ENCODE measurements at regions not wholly inside any gene's neighbourhood (a gene's known extent, or its start where the extent isn't known, plus 50 kb on each side); places are given as distances from the start of the nearest gene placed in this dataset.
"Not testable (repeated sequence)": the region's sequence is repeated elsewhere in the genome, so short reads cannot be mapped to it uniquely, and the experiment has no call there.

DNA sequence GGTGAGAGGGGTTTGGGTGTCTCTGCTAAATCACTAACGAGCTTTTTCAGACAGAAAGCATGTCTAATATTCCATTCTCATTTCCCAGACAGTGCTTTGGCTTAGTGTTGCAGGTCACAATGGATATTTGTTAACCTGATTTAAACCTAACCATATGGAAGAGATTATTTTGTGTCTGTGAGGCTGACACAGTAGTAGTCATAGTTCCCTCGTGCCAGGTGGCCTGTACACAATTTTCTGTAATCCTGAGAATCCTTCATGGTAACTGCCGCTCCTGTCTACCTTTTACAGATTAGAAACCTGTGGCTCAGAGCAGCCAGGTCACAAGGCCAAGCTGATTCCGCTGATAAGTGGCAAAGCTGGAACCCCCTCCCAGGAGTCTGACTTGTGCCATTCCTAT lies 79.4 kb downstream of the TRIM43 start:
- CTCF ChIA-PET; ATAC-seq; H3K27ac Mint-ChIP-seq; DNase-seq; POLR2A ChIA-PET; H3K4me1 Mint-ChIP-seq; H3K4me3 Mint-ChIP-seq; intact Hi-C loops (cut with DNase I, micrococcal nuclease); H3K27me3 Mint-ChIP-seq; H3K9me3 Mint-ChIP-seq (ENCODE audit: low read depth); H3K36me3 Mint-ChIP-seq (ENCODE audit: low read depth): not testable (repeated sequence)

DNA sequence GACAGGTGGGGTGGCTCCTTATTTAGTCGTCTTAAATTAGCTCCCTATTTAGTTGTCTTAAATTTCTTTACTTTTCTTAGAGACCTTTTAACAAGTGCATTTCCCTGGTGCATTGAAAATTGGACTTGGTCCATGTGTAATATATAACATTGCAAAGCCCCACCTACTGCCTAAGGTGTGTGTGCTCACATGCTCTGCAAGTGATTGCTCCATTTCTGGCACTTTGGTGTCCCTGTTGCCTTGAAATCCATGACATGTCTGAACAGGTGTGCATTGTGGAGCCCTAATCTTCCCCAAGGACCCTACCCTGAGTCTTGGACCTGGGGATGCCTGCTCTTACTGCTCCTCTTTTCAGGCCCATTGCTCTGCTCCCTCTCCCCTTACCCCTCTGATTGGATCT lies 80.2 kb downstream of the TRIM43 start:
- CTCF ChIA-PET; POLR2A ChIA-PET; H3K4me1 Mint-ChIP-seq; ATAC-seq; H3K9me3 Mint-ChIP-seq (ENCODE audit: low read depth); H3K36me3 Mint-ChIP-seq (ENCODE audit: low read depth); intact Hi-C loops (cut with DNase I, micrococcal nuclease); H3K27me3 Mint-ChIP-seq; H3K4me3 Mint-ChIP-seq; H3K27ac Mint-ChIP-seq; DNase-seq: not testable (repeated sequence)

DNA sequence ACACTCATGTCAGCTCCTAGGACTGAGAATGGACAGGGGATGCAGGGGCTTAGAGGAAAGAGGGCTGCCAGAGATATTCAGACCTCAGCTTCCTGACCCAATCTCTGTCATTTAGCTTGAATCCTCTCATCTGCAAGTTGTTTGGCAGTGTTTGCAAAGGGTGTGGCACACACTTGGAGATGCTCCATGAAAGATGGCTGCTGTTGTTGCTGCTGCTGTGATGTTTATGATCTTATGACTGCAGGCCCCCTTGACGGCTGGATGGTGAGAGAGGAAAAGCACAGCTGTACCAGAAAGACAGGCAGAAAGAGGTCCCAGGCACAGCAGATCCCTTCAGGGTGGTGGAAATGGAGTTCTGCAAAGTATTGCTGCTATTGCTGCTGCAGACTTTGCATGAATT lies 80.7 kb downstream of the TRIM43 start:
- H3K27ac Mint-ChIP-seq; H3K9me3 Mint-ChIP-seq (ENCODE audit: low read depth); CTCF ChIA-PET; intact Hi-C loops (cut with DNase I, micrococcal nuclease); H3K4me3 Mint-ChIP-seq; ATAC-seq; H3K27me3 Mint-ChIP-seq; POLR2A ChIA-PET; H3K36me3 Mint-ChIP-seq (ENCODE audit: low read depth); H3K4me1 Mint-ChIP-seq; DNase-seq: not testable (repeated sequence)

DNA sequence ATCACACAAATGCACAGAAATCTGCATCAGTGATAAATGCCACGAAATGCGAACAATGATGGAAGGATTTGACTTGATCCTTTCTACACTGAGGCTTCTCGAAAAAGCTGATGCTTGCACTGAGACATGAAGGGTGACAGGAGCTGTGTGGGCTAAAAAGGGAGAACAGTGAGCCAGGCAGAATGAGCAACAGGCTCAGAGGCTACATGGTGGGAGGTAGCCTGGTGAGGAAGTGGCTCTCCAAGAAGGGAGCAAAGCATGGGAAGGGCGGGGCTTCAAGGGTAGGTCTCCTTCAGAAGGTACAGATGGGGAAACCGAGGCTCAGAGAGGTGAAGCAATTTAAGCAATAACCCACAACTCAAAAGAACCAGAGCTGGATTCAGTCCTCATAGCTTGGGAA lies 82.4 kb downstream of the TRIM43 start:
- Mint-ChIP-seq H3K4me3 (no peak overlapping the region), H3K27me3 (peaks cover 3% of the 10 kb centered on the region), H3K4me1 (peaks cover 3% of the 10 kb centered on the region), H3K9me3 (ENCODE audit: low read depth) (no peaks in the 10 kb centered on the region), H3K27ac (no peak overlapping the region), H3K36me3 (ENCODE audit: low read depth) (no peaks in the 10 kb centered on the region)
- ATAC-seq, result no peak
- no peak for DNase-seq
- ChIA-PET CTCF (no interaction called here), POLR2A (no interaction called here)
- intact Hi-C loops (cut with DNase I, micrococcal nuclease), result no loop called here

DNA sequence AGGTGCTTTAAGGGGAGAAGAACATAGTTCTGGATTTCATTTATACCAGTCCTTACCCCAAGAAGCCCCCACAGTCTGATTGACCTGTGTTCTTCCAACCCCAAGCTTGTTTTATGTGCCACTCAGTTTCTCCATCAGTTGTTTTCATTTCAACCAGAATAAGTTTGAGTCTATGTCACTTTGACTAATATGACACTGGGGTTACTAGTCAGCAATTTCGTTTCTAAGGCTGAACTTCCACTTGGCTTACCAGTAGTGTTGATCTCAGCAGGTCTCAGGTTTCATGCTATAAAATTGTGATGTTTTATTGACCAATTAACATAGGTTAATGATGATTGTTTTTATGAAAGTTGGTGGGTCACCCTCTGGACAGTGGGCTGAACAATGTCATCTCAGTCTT lies 84.8 kb downstream of the TRIM43 start:
- CTCF ChIA-PET, result not testable (repeated sequence)

DNA sequence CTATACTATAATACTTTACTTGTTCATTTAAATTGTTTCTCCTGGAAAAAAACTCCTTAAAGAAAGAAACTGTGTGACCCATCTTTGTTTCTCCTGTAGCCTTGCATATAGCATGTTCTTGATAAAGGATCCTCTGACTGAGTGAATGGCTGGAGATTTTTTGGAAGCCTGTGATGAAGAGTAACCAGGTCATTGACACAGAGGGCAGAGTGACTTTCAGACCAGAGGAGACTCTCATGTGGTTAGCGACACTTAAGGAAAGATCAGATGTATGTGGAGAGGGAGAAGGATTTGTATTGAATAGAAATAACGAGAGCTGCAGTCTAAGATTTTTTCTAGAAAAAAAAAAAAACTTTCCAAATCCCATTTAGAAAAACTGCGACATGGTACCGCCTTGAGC lies 85.5 kb downstream of the TRIM43 start:
- POLR2A ChIA-PET, result no interaction called here
- DNase-seq (no peak), ATAC-seq (no peak)
- Mint-ChIP-seq H3K4me1 (peaks cover 4% of the 10 kb centered on the region), H3K36me3 (ENCODE audit: low read depth) (no peaks in the 10 kb centered on the region), H3K27ac (no peak overlapping the region), H3K9me3 (ENCODE audit: low read depth) (no peaks in the 10 kb centered on the region), H3K4me3 (no peak overlapping the region), H3K27me3 (peaks cover 7% of the 10 kb centered on the region)
- intact Hi-C loops (cut with DNase I, micrococcal nuclease), result no loop called here
- CTCF ChIA-PET, result no interaction called here

More for the DNA sequence above, 84.8 kb downstream of the TRIM43 start:
- H3K4me1 Mint-ChIP-seq; intact Hi-C loops (cut with DNase I, micrococcal nuclease); H3K27me3 Mint-ChIP-seq; DNase-seq; H3K27ac Mint-ChIP-seq; POLR2A ChIA-PET; H3K9me3 Mint-ChIP-seq (ENCODE audit: low read depth); H3K36me3 Mint-ChIP-seq (ENCODE audit: low read depth); H3K4me3 Mint-ChIP-seq; ATAC-seq: not testable (repeated sequence)

DNA sequence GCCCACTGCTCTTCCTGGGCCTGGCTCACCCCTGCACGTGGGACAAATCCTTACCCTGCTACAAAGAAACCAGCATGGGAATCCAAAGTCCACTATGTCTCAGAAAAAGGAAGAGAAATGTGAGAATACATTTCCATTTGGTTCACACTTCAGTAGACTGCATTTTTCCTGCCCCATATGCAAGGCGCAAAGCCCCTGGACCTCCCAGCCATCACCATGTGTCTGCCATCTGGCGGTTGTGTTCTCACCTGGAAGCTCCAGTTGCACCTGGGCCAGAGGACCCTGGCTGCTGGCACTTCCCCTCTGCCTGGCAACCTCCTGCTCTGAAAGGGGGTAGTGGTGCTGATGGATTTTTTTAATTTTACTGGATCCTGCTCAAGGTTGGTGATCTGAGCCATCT lies 86.0 kb downstream of the TRIM43 start:
- H3K9me3 Mint-ChIP-seq (ENCODE audit: low read depth); CTCF ChIA-PET; ATAC-seq; H3K36me3 Mint-ChIP-seq (ENCODE audit: low read depth); H3K27me3 Mint-ChIP-seq; H3K4me3 Mint-ChIP-seq; H3K27ac Mint-ChIP-seq; POLR2A ChIA-PET; intact Hi-C loops (cut with DNase I, micrococcal nuclease); H3K4me1 Mint-ChIP-seq; DNase-seq: not testable (repeated sequence)

DNA sequence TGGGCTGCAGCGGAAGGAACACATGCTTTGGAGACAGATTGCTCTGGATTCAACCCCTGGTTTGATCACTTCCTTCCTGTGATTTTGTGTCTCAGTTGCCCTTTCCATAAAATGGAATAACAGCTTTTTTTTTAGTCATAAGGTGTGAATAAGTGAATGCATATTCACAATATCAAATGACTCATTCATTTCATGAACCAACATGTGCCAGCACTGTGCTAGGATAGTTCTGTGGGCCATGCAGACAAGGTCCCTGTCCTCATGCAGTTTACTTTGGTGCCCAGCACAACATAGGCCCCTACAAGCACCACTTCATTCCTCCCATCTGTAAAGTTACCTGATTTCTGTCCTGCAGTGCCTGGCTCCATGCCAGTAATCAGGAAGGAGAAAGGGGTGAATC lies 89.4 kb downstream of the TRIM43 start:
- intact Hi-C loops (cut with DNase I, micrococcal nuclease); H3K36me3 Mint-ChIP-seq (ENCODE audit: low read depth); CTCF ChIA-PET: not testable (repeated sequence)

DNA sequence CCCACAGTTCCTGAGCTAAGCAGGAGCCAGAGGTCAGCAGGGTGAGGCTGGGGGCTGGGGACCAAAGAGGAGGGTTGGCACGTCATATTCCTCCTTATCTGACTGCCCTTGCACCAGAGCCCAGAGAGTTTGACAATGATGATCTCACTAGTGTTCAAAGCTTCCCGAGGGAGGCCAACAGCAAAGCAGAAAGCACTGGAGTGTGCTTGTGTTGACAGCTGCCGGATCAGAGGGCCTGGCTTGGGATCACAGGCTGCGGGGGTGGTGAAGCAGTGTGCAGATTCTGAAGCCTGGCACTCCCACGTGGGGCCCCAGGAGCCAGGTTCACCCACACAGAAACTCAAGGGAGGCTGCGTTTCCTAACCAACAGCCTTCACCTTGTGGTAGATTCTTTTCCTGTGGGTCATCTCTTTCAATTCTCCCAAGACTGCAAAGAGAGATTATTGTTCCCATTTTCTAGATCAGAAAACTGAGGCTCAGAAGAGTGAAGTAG lies 89.8 kb downstream of the TRIM43 start:
- DNase-seq; H3K27ac Mint-ChIP-seq; H3K4me3 Mint-ChIP-seq; H3K9me3 Mint-ChIP-seq (ENCODE audit: low read depth); POLR2A ChIA-PET; ATAC-seq; H3K36me3 Mint-ChIP-seq (ENCODE audit: low read depth); CTCF ChIA-PET; intact Hi-C loops (cut with DNase I, micrococcal nuclease): not testable (repeated sequence)
- H3K4me1 Mint-ChIP-seq, result peaks cover 15% of the 10 kb centered on the region
- peaks cover 12% of the 10 kb centered on the region for H3K27me3 Mint-ChIP-seq

More for the DNA sequence above, 89.4 kb downstream of the TRIM43 start:
- peaks cover 12% of the 10 kb centered on the region for H3K27me3 Mint-ChIP-seq
- H3K4me1 Mint-ChIP-seq, result peaks cover 15% of the 10 kb centered on the region
- H3K4me3 Mint-ChIP-seq; POLR2A ChIA-PET; H3K9me3 Mint-ChIP-seq (ENCODE audit: low read depth); DNase-seq; H3K27ac Mint-ChIP-seq: not testable (repeated sequence)
- ATAC-seq, result peak; percentile 43

DNA sequence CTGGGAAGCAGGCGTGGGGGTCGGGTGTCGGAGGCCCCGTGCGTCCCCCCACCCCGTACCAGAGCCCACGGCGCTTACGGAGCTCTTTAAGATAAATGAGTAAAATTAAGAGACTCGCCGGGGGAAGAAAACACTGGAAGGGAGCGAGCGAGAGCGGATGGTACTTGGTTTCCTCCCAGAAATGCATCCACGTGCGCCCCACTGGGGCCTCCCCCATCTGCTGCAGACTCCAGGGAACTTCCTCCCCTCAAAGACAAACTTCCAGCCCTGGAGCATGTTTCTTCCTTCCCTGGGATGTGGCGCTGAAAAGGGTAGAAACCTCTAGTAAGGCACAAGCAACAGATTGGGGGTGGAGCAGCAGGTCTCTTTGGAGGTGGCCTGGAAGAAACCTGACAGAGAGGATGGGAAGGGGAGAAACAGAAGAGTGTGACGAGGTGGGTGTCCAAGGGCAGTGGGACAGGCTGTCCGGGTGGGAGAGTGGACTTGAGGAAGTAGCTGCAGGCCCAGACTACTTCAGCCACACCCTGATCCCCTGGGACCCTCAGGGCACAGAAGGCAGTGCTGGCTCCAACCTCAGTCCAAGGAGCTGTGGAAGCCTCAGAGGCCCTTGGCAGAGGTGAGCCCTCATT lies 91.2 kb downstream of the TRIM43 start:
- ATAC-seq; H3K9me3 Mint-ChIP-seq (ENCODE audit: low read depth); H3K36me3 Mint-ChIP-seq (ENCODE audit: low read depth); intact Hi-C loops (cut with DNase I, micrococcal nuclease); DNase-seq; POLR2A ChIA-PET; H3K27ac Mint-ChIP-seq: not testable (repeated sequence)
- H3K27me3 Mint-ChIP-seq, result peaks cover 18% of the 10 kb centered on the region
- CTCF ChIA-PET, result interaction anchor here (0.7 kb wide), 1 partner anchor 673 kb away, joined by 3 read pairs; no protein-coding TSS in a partner anchor
- H3K4me1 Mint-ChIP-seq, result peaks cover 15% of the 10 kb centered on the region
- peak overlapping the region; percentile 54 for H3K4me3 Mint-ChIP-seq

DNA sequence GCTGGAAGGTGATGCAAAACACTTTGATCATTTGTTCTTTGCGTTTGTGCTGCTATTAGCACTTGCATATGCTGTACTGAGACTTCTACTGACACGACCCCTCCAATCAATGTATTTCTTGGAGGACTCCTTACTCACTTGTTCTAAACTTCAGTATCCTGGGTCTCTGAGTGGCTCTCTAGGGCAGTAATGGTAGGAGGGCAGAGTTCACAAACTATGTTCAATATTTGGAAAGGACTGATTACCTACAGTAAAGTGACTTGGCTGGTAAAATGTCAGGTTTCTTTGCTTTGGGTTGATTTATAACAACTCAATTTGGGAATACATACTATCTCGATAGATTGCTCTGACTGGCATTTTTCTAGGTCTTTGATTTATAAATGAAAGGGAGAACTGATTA lies 93.7 kb downstream of the TRIM43 start:
- H3K36me3 Mint-ChIP-seq (ENCODE audit: low read depth), result no peaks in the 10 kb centered on the region
- no peak overlapping the region for H3K4me3 Mint-ChIP-seq
- CTCF ChIA-PET, result no interaction called here
- no peak overlapping the region for H3K27ac Mint-ChIP-seq
- intact Hi-C loops (cut with DNase I, micrococcal nuclease), result no loop called here
- H3K9me3 Mint-ChIP-seq (ENCODE audit: low read depth), result no peaks in the 10 kb centered on the region
- peaks cover 15% of the 10 kb centered on the region for H3K4me1 Mint-ChIP-seq
- H3K27me3 Mint-ChIP-seq, result peaks cover 18% of the 10 kb centered on the region
- ATAC-seq (no peak), DNase-seq (no peak)
- POLR2A ChIA-PET, result no interaction called here

DNA sequence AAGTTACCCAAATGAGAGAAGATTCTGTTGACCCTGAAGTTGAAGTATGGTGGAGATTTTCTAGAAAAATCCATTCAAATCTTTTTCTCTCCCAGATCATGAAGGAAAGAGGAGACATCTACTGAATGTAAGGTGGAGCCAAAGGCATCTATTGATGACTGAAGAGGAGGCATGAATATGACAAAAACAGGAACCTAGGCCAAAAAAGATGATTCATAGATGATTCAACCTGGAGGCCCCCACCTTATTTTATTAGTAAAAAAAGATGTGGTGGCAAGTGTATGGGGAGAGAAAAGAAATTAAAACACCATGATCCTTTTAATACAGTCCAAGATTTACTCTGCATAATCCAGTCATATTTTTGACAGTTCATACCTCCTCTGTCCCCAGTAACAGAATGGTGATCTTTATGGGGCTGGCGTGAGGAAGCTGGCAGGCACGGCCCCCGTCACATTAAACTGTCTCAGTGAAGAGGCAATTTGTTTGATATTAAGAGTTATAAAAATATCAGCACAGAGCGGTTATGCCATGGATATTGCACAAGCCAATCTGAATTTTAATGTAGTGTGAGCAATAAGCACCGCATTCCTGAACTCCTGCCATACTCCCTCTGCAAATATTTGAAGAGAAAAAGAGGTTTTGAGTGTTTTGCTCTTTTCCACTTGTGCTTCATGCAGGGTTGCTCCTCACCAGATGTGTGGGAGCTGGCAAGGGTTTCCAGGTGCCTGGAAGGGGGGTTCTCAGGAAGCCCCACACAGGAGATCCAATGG lies 94.4 kb downstream of the TRIM43 start:
- peaks cover 15% of the 10 kb centered on the region for H3K4me1 Mint-ChIP-seq
- DNase-seq; H3K36me3 Mint-ChIP-seq (ENCODE audit: low read depth); H3K27ac Mint-ChIP-seq; H3K4me3 Mint-ChIP-seq; CTCF ChIA-PET; H3K9me3 Mint-ChIP-seq (ENCODE audit: low read depth); ATAC-seq; POLR2A ChIA-PET; intact Hi-C loops (cut with DNase I, micrococcal nuclease): not testable (repeated sequence)
- H3K27me3 Mint-ChIP-seq, result peaks cover 18% of the 10 kb centered on the region

Measured in activated CD4-positive, alpha-beta T cell treated with anti-CD3 and anti-CD28 coated beads for 36 hours (primary cell).